Mesenchymal stem cell (in vitro differentiated cells and primary cell): ENCODE measurements at regions not wholly inside any gene's neighbourhood (a gene's known extent, or its start where the extent isn't known, plus 50 kb on each side); places are given as distances from the start of the nearest gene placed in this dataset.

Experiments used
- DNase-seq: peaks from one replicate; pipeline ENCODE4 v3.0.0-alpha.2; 2013
- H2AFZ ChIP-seq: one replicate; pipeline ENCODE4 v1.6.1; 2013; ENCODE audit warnings: low read depth, mild to moderate bottlenecking, control low read depth, inconsistent platforms, low read length, moderate library complexity
- H2AK5ac ChIP-seq: 2 replicates; pipeline ENCODE4 v1.6.1; 2013; ENCODE audit warnings: low read length, moderate library complexity, mild to moderate bottlenecking, inconsistent platforms; ENCODE audit not compliant: severe bottlenecking
- H2BK120ac ChIP-seq: one replicate; pipeline ENCODE4 v1.6.1; 2013; ENCODE audit warnings: low read depth, mild to moderate bottlenecking, inconsistent platforms, low read length, moderate library complexity
- H2BK12ac ChIP-seq, 2 experiments: one replicate each; pipeline ENCODE4 v1.6.1; 2013; ENCODE audit warnings: inconsistent platforms in 2 of 2, low read length in 2 of 2, mild to moderate bottlenecking in 2 of 2, moderate library complexity in 2 of 2, control low read depth in 1 of 2
- H2BK15ac ChIP-seq: one replicate; pipeline ENCODE4 v1.6.1; 2013; ENCODE audit warnings: mild to moderate bottlenecking, low read depth, inconsistent platforms; ENCODE audit not compliant: poor library complexity, severe bottlenecking
- H2BK5ac ChIP-seq: 2 replicates; pipeline ENCODE4 v1.6.1; 2013; ENCODE audit warnings: low read depth, mild to moderate bottlenecking, low read length, control low read depth, inconsistent platforms; ENCODE audit not compliant: poor library complexity, severe bottlenecking
- H3K14ac ChIP-seq, 2 experiments: one replicate each; pipeline ENCODE4 v1.6.1; 2013; ENCODE audit warnings: inconsistent platforms in 2 of 2, low read length in 2 of 2, control low read depth in 1 of 2, mild to moderate bottlenecking in 1 of 2, moderate library complexity in 1 of 2
- H3K18ac ChIP-seq, 2 experiments: one replicate each; pipeline ENCODE4 v1.6.1; 2013; ENCODE audit warnings: inconsistent platforms in 2 of 2, low read length in 2 of 2, control low read depth in 1 of 2, low read depth in 1 of 2, mild to moderate bottlenecking in 1 of 2
- H3K23ac ChIP-seq, 2 experiments: one replicate each; pipeline ENCODE4 v1.6.1; 2013; ENCODE audit warnings: inconsistent platforms in 2 of 2, low read length in 2 of 2, mild to moderate bottlenecking in 2 of 2, moderate library complexity in 2 of 2, control low read depth in 1 of 2
- H3K27ac ChIP-seq: 2 replicates; pipeline ENCODE4 v1.5.1; 2013; ENCODE audit warnings: mild to moderate bottlenecking, moderate library complexity, low read length, control low read depth, inconsistent platforms; ENCODE audit not compliant: poor library complexity, severe bottlenecking
- H3K27me3 ChIP-seq, 2 experiments: 2 replicates each; pipeline versions ENCODE4 v1.6.1 to v1.7.0; 2013; ENCODE audit warnings: low read length in 2 of 2, mild to moderate bottlenecking in 2 of 2, moderate library complexity in 2 of 2, control low read depth in 1 of 2, inconsistent platforms in 1 of 2; ENCODE audit not compliant: control insufficient read depth in 1 of 2, insufficient read depth in 1 of 2
- H3K36me3 ChIP-seq, 2 experiments: 2 replicates each; pipeline versions ENCODE4 v1.6.1 to v1.7.0; 2013; ENCODE audit warnings: low read length in 2 of 2, control low read depth in 1 of 2, inconsistent platforms in 1 of 2, low read depth in 1 of 2, mild to moderate bottlenecking in 1 of 2; ENCODE audit not compliant: insufficient read depth in 2 of 2, control insufficient read depth in 1 of 2
- H3K4ac ChIP-seq, 2 experiments: one replicate each; pipeline ENCODE4 v1.6.1; 2013; ENCODE audit warnings: inconsistent platforms in 2 of 2, low read length in 2 of 2, mild to moderate bottlenecking in 2 of 2, moderate library complexity in 2 of 2, control low read depth in 1 of 2, low read depth in 1 of 2
- H3K4me1 ChIP-seq: 2 replicates; pipeline ENCODE4 v1.6.1; 2013; ENCODE audit warnings: low read depth, low read length, control low read depth; ENCODE audit not compliant: control insufficient read depth, insufficient read depth
- H3K4me2 ChIP-seq: 2 replicates; pipeline ENCODE4 v1.6.1; 2013; ENCODE audit warnings: low read length, mild to moderate bottlenecking, inconsistent platforms; ENCODE audit not compliant: poor library complexity, severe bottlenecking
- H3K4me3 ChIP-seq, 2 experiments: 2 replicates each; pipeline versions ENCODE4 v1.5.1 to v1.7.0; 2013; ENCODE audit warnings: low read length in 2 of 2, mild to moderate bottlenecking in 2 of 2, control low read depth in 1 of 2, low read depth in 1 of 2; ENCODE audit not compliant: insufficient read depth in 1 of 2
- H3K79me1 ChIP-seq: replicated peaks from 2 replicates; pipeline ENCODE4 v1.6.1; 2013; ENCODE audit warnings: mild to moderate bottlenecking, control low read depth, low read length, inconsistent platforms; ENCODE audit not compliant: poor library complexity, severe bottlenecking
- H3K9ac ChIP-seq: 2 replicates; pipeline ENCODE4 v1.7.0; 2013; ENCODE audit warnings: mild to moderate bottlenecking, low read length, moderate library complexity
- H3K9me3 ChIP-seq: 2 replicates; pipeline ENCODE4 v1.7.0; 2013; ENCODE audit warnings: mild to moderate bottlenecking, low read length; ENCODE audit not compliant: control insufficient read depth
- H4K8ac ChIP-seq: one replicate; pipeline ENCODE4 v1.6.1; 2013; ENCODE audit warnings: inconsistent platforms, mild to moderate bottlenecking, low read length, moderate library complexity
- H4K91ac ChIP-seq: one replicate; pipeline ENCODE4 v1.6.1; 2013; ENCODE audit warnings: mild to moderate bottlenecking, low read length, inconsistent platforms
- WGBS: methylation state at CpG from one replicate; pipeline ENCODE4 v1.1.7; 2013; ENCODE audit warnings: mixed read lengths; 5-methylcytosine and 5-hydroxymethylcytosine counted together

DNA sequence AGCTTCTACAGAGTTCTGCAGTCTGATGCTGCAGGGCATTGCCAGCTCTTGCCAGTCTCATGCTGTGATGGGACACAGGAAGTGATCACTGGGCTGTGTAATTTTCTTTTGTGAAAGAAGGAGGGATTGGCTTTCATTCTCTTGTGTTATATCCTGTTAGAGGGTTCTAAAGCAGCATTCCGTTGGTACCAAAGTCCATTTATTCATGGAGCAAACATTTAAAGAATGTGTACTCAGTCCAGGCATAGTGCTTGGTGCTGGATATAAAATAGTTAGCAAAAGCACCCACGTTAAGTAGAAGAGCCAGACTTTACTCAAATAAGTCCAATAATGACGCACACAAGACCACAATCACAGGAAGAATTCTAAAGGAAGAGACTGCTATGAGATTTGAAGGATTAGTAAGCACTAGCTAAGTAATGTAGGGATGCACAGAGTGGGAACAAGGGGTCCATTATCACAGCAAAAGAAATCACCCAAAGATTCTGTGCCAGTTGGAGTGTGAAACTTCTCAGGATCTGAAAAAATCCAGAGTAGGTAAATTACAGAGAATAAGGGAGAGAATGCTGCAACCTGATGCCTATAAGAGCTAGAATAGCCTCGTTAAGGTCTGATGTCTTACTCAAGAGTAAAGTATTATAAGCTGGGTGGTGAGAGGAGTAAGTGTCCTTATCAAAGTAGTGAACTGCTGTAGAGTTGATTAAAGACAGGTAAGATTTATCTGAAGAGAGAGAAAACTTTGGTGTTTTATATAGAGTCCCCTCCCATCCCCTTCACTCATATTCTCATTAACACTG, 728.3 kb downstream of the METTL15 start:
- no peak overlapping the region for H2BK15ac ChIP-seq
- peak overlapping the region; percentile 67 for H2BK5ac ChIP-seq
- H2BK120ac ChIP-seq: peak overlapping the region; percentile 79
- no peak overlapping the region for H3K4me3 ChIP-seq
- H3K18ac ChIP-seq: peak overlapping the region; percentile 48 to 79
- H3K27ac ChIP-seq: peak overlapping the region; percentile 98
- no peak overlapping the region for H3K4me2 ChIP-seq
- no peaks in the 10 kb centered on the region for H3K9me3 ChIP-seq
- H3K4ac ChIP-seq: peak overlapping the region in 1 of 2 experiments; percentile 82
- no peak overlapping the region for H2AFZ ChIP-seq
- H3K23ac ChIP-seq: no peak overlapping the region
- H3K27me3 ChIP-seq: no peaks in the 10 kb centered on the region
- 0% methylated on average over 3 of the region's 4 CpGs for WGBS
- H3K79me1 ChIP-seq: no peaks in the 10 kb centered on the region
- peak overlapping the region; percentile 64 for H4K8ac ChIP-seq
- H2BK12ac ChIP-seq: peak overlapping the region; percentile 54 to 84
- peak overlapping the region; percentile 48 for H2AK5ac ChIP-seq
- H4K91ac ChIP-seq: no peak overlapping the region
- peaks cover 3% of the 10 kb centered on the region for H3K4me1 ChIP-seq
- DNase-seq: peak; percentile 86
- no peak overlapping the region for H3K9ac ChIP-seq
- H3K36me3 ChIP-seq: no peaks in the 10 kb centered on the region
- H3K14ac ChIP-seq: no peak overlapping the region

DNA sequence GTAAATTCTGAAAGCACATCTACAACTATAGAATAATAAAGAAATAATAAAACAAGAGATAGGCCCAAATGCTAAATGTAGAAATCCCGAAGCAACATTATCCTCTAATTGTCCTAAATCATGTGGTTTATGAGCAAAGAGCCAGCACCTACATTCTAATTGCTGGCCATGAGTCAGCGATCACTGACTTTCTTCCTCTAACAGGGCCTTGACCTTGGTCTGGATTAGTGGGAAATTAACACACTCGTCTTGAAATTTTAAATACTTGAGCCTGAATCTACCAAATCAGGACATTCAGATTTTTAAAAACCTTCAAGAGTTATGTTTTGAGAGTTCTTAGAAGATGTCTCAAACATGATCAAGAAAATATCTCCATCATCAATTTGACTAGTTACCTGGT, 727.6 kb downstream of the METTL15 start:
- Histone ChIP-seq H3K14ac (no peak overlapping the region), H3K18ac (peak overlapping the region in 1 of 2 experiments; percentile 79)

DNA sequence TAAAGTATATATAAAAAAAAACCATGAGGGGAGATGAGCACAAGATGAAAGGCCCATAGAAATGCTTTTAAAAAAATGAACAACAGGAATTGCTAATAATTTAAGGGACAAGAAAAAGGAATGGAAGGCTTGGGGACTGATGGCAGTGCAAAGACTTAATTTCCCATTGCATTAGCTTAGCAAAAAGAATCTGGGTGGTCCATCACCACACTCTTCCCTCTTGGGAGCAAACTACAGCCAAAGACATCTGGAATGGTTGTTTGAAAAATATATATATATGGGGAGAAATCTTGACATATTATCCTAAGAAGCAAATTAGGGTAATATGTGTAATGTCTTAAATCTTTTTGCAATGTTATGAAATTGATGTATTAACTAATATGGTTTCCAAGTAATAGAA, 727.1 kb downstream of the METTL15 start:
- H2AK5ac ChIP-seq: peak overlapping the region; percentile 97
- H2BK120ac ChIP-seq: no peak overlapping the region
- no peak overlapping the region for H3K14ac ChIP-seq
- H3K18ac ChIP-seq: peak overlapping the region in 1 of 2 experiments; percentile 79
- no peak overlapping the region for H2BK15ac ChIP-seq
- no peak overlapping the region for H2BK12ac ChIP-seq
- peak overlapping the region in 1 of 2 experiments; percentile 69 for H3K4ac ChIP-seq
- H3K79me1 ChIP-seq: no peaks in the 10 kb centered on the region
- H3K27ac ChIP-seq: peak overlapping the region; percentile 98
- peak overlapping the region; percentile 66 for H2BK5ac ChIP-seq
- no peak overlapping the region for H2AFZ ChIP-seq
- no peaks in the 10 kb centered on the region for H3K27me3 ChIP-seq
- H3K4me3 ChIP-seq: no peak overlapping the region
- no peak overlapping the region for H3K4me2 ChIP-seq
- no peak overlapping the region for H4K8ac ChIP-seq
- no peak overlapping the region for H3K9ac ChIP-seq
- no peak for DNase-seq
- no peaks in the 10 kb centered on the region for H3K36me3 ChIP-seq
- no peaks in the 10 kb centered on the region for H3K9me3 ChIP-seq
- no peak overlapping the region for H3K23ac ChIP-seq
- H3K4me1 ChIP-seq: peaks cover 3% of the 10 kb centered on the region
- no peak overlapping the region for H4K91ac ChIP-seq

More for the DNA sequence above, 727.6 kb downstream of the METTL15 start:
- no peak overlapping the region for H3K4me3 ChIP-seq
- H2BK15ac ChIP-seq: no peak overlapping the region
- peaks cover 3% of the 10 kb centered on the region for H3K4me1 ChIP-seq
- peak overlapping the region; percentile 98 for H3K27ac ChIP-seq
- no peaks in the 10 kb centered on the region for H3K27me3 ChIP-seq
- no peaks in the 10 kb centered on the region for H3K36me3 ChIP-seq
- no peak overlapping the region for H3K9ac ChIP-seq
- H3K4me2 ChIP-seq: no peak overlapping the region
- no peak overlapping the region for H3K23ac ChIP-seq
- no peak overlapping the region for H2BK5ac ChIP-seq
- H2AK5ac ChIP-seq: peak overlapping the region; percentile 48
- no peak overlapping the region for H4K91ac ChIP-seq
- WGBS: 0% methylated on average over 1 of the region's 3 CpGs
- H4K8ac ChIP-seq: no peak overlapping the region
- no peaks in the 10 kb centered on the region for H3K9me3 ChIP-seq
- no peaks in the 10 kb centered on the region for H3K79me1 ChIP-seq
- peak; percentile 64 for DNase-seq
- H3K4ac ChIP-seq: no peak overlapping the region
- H2BK12ac ChIP-seq: peak overlapping the region in 1 of 2 experiments; percentile 84
- no peak overlapping the region for H2BK120ac ChIP-seq
- no peak overlapping the region for H2AFZ ChIP-seq

DNA sequence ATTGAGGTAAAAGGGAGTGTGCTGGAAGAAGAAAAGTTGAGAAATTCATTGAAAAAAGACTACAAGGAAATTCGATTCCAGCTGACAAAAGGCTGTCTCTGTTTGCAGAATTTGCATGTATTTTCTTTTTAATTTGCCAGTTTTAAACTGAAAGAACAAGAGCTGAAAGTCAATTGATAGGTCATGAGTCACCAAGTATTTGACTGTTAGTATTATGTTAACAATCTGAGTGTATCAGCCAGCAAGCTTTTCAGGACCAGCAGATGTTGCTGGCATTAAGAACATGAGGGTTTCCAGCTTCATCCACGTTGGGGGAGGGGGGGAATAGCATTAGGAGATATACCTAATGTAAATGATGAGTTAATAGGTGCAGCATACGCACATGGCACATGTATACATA, 726.7 kb downstream of the METTL15 start:
- peak overlapping the region; percentile 75 for H2AK5ac ChIP-seq
- no peaks in the 10 kb centered on the region for H3K9me3 ChIP-seq
- H3K9ac ChIP-seq: no peak overlapping the region
- H4K91ac ChIP-seq: no peak overlapping the region
- no peak overlapping the region for H3K4me2 ChIP-seq
- no peak overlapping the region for H3K23ac ChIP-seq
- H4K8ac ChIP-seq: no peak overlapping the region
- WGBS: 0% methylated on average over 2 of the region's 3 CpGs
- no peak overlapping the region for H3K18ac ChIP-seq
- no peak overlapping the region for H3K4ac ChIP-seq
- peak overlapping the region; percentile 98 for H3K27ac ChIP-seq
- H3K4me3 ChIP-seq: peak overlapping the region in 1 of 2 experiments; percentile 16
- peak; percentile 79 for DNase-seq
- no peak overlapping the region for H2BK12ac ChIP-seq
- H2BK120ac ChIP-seq: no peak overlapping the region
- H3K4me1 ChIP-seq: peaks cover 3% of the 10 kb centered on the region
- no peak overlapping the region for H3K14ac ChIP-seq
- no peak overlapping the region for H2BK15ac ChIP-seq
- no peaks in the 10 kb centered on the region for H3K27me3 ChIP-seq
- H2AFZ ChIP-seq: no peak overlapping the region
- H3K36me3 ChIP-seq: no peaks in the 10 kb centered on the region
- no peaks in the 10 kb centered on the region for H3K79me1 ChIP-seq
- no peak overlapping the region for H2BK5ac ChIP-seq
